CD4-positive, alpha-beta T cell (primary cell): ENCODE measurements at regions not wholly inside any gene's neighbourhood (a gene's known extent, or its start where the extent isn't known, plus 50 kb on each side); places are given as distances from the start of the nearest gene placed in this dataset.

Experiments used
- ATAC-seq: fragments of 200-7000 bp; cut with Tn5 transposase; one replicate; pipeline ENCODE4 v1.10.0; 2022; ENCODE audit warnings: mild to moderate bottlenecking; ENCODE audit not compliant: poor library complexity
- CTCF ChIA-PET: fragments of 350-600 bp; sonication (Branson Sonifier 250); formaldehyde crosslinking; loops from one replicate; lab custom pipeline; 2021; ENCODE audit warnings: antibody characterized with exemption, inconsistent platforms; lab: Charles Lee
- POLR2A ChIA-PET: fragments of 350-600 bp; sonication (Branson Sonifier 250); formaldehyde crosslinking; loops from one replicate; lab custom pipeline; 2021; ENCODE audit warnings: antibody characterized with exemption, inconsistent platforms; lab: Charles Lee
- DNase-seq, 14 experiments: peaks; one replicate each; pipeline ENCODE4 v3.0.0-alpha.2; 2013 to 2020; ENCODE audit warnings: mixed read lengths in 2 of 14
- H3K27ac ChIP-seq, 2 donors: one replicate each; pipeline versions ENCODE4 v1.5.1 to v1.7.0; 2013; ENCODE audit warnings: low read length in 2 of 2, low read depth in 1 of 2, mild to moderate bottlenecking in 1 of 2
- H3K27me3 ChIP-seq, 2 experiments: 1 replicate in 1 of 2; 2 replicates in 1 of 2; pipeline versions ENCODE4 v1.6.1 to v1.7.0; 2013; ENCODE audit warnings: low read length in 2 of 2, control low read depth in 1 of 2, mild to moderate bottlenecking in 1 of 2, moderate library complexity in 1 of 2; ENCODE audit not compliant: insufficient read depth in 2 of 2, control insufficient read depth in 1 of 2
- H3K36me3 ChIP-seq: one replicate; pipeline ENCODE4 v1.6.1; 2013; ENCODE audit warnings: low read length, control low read depth; ENCODE audit not compliant: insufficient read depth
- H3K4me1 ChIP-seq: one replicate; pipeline ENCODE4 v1.6.1; 2013; ENCODE audit warnings: low read length, control low read depth; ENCODE audit not compliant: insufficient read depth
- H3K4me3 ChIP-seq: one replicate; pipeline ENCODE4 v1.5.1; 2013; ENCODE audit warnings: mild to moderate bottlenecking, low read length, moderate library complexity
- H3K9me3 ChIP-seq, 2 experiments: 1 replicate in 1 of 2; 2 replicates in 1 of 2; pipeline versions ENCODE4 v1.6.1 to v1.7.0; 2013; ENCODE audit warnings: low read length in 2 of 2, mild to moderate bottlenecking in 2 of 2, control low read depth in 1 of 2, moderate library complexity in 1 of 2; ENCODE audit not compliant: control insufficient read depth in 1 of 2, insufficient read depth in 1 of 2
- H3K27ac Mint-ChIP-seq: one replicate; pipeline ENCODE4 v1.8.0; 2020; ENCODE audit warnings: mixed read lengths
- H3K27me3 Mint-ChIP-seq: one replicate; pipeline ENCODE4 v1.8.0; 2021; ENCODE audit warnings: mixed read lengths
- H3K36me3 Mint-ChIP-seq: one replicate; pipeline ENCODE4 v1.8.0; 2021; ENCODE audit warnings: low read depth, mixed read lengths
- H3K4me1 Mint-ChIP-seq: one replicate; pipeline ENCODE4 v1.8.0; 2021; ENCODE audit warnings: low read depth, mixed read lengths
- H3K4me3 Mint-ChIP-seq: one replicate; pipeline ENCODE4 v1.8.0; 2020; ENCODE audit warnings: mild to moderate bottlenecking, mixed read lengths
- H3K9me3 Mint-ChIP-seq: one replicate; pipeline ENCODE4 v1.8.0; 2020; ENCODE audit warnings: mixed read lengths
- intact Hi-C, 2 experiments: fragments of 100-400 bp; cut with DNase I in 1 of 2; cut with micrococcal nuclease in 1 of 2; formaldehyde crosslinking; loops; one replicate each; pipeline versions ENCODE4 v1.15.1 to v1.9.0; 2023 to 2025; cut with DNase I, micrococcal nuclease
- TF ChIP-seq, protein P1 (sequence below): fragments of 200-600 bp; IDR thresholded peaks from one replicate; pipeline ENCODE4 v1.8.0; 2022; ENCODE audit warnings: antibody characterized with exemption, mild to moderate bottlenecking

- intact Hi-C loops: no loop called here
- H3K4me1 ChIP-seq: no peaks in the 10 kb centered on the region
- Mint-ChIP-seq H3K27me3 (no peaks in the 10 kb centered on the region), H3K4me1 (no peaks in the 10 kb centered on the region), H3K4me3 (no peak overlapping the region), H3K36me3 (no peaks in the 10 kb centered on the region), H3K27ac (no peak overlapping the region), H3K9me3 (peaks cover 11% of the 10 kb centered on the region)
- H3K27me3 ChIP-seq: no peaks in the 10 kb centered on the region
- no peak for DNase-seq
- H3K9me3 ChIP-seq: no peaks in the 10 kb centered on the region
- ChIA-PET POLR2A (no interaction called here), CTCF (no interaction called here)
- TF ChIP-seq, protein P1, sequence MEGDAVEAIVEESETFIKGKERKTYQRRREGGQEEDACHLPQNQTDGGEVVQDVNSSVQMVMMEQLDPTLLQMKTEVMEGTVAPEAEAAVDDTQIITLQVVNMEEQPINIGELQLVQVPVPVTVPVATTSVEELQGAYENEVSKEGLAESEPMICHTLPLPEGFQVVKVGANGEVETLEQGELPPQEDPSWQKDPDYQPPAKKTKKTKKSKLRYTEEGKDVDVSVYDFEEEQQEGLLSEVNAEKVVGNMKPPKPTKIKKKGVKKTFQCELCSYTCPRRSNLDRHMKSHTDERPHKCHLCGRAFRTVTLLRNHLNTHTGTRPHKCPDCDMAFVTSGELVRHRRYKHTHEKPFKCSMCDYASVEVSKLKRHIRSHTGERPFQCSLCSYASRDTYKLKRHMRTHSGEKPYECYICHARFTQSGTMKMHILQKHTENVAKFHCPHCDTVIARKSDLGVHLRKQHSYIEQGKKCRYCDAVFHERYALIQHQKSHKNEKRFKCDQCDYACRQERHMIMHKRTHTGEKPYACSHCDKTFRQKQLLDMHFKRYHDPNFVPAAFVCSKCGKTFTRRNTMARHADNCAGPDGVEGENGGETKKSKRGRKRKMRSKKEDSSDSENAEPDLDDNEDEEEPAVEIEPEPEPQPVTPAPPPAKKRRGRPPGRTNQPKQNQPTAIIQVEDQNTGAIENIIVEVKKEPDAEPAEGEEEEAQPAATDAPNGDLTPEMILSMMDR: no peak
- H3K27ac ChIP-seq: no peak overlapping the region
- no peak overlapping the region for H3K4me3 ChIP-seq
- H3K36me3 ChIP-seq: no peaks in the 10 kb centered on the region
- no peak for ATAC-seq
These were observed 828.6 kb upstream of the GHITM start for GRCh38 chr10:83310688-83311087.

DNA sequence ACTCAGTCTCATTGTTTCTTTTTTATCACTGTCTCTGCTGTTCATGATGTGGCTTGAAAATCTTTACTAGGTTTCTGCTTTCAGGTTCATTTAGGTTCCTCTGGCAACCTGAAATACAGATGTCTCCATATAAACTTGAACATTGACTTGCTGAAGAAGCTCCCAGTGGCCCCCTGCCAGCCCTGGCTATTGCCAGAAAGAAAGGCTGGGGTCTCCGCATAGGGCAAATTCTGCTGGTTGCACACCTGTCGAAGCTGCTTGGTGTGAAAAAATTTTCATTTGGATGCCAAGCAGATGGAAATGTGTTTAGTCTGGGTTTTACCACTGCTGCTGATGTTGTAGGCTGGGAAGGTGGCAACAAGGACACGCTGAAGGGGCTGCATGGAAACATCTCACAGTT lies 826.7 kb upstream of the GHITM start:
- DNase-seq (no peak), ATAC-seq (no peak)
- H3K4me3 ChIP-seq: no peak overlapping the region
- H3K9me3 Mint-ChIP-seq: peaks cover 11% of the 10 kb centered on the region
- H3K36me3 ChIP-seq: no peaks in the 10 kb centered on the region
- no peaks in the 10 kb centered on the region for H3K9me3 ChIP-seq
- H3K27ac ChIP-seq: no peak overlapping the region
- H3K4me3 Mint-ChIP-seq: no peak overlapping the region
- no peaks in the 10 kb centered on the region for H3K27me3 Mint-ChIP-seq
- intact Hi-C loops: no loop called here
- H3K4me1 ChIP-seq: no peaks in the 10 kb centered on the region
- H3K4me1 Mint-ChIP-seq: no peaks in the 10 kb centered on the region
- POLR2A ChIA-PET: no interaction called here
- H3K36me3 Mint-ChIP-seq: no peaks in the 10 kb centered on the region
- no peak overlapping the region for H3K27ac Mint-ChIP-seq
- TF ChIP-seq, protein P1: no peak
- H3K27me3 ChIP-seq: no peaks in the 10 kb centered on the region
- CTCF ChIA-PET: no interaction called here

DNA sequence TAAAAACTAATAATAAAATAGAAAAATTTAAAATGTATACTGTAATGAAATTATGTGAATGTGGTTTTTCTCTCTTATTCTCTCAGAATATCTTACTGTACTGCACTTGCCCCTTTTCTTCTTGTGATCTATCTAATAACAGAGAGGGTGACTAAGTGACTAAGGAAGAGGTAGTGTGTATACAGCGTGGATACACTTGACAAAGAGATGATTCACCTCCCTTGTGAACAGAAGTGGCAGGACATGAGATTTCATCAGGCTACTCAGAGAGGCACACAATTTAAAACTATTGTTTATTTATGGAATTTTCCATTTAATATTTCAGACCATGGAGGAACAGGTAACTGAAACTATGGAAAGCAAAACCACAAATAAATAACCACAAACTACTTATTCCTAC lies 806.6 kb upstream of the GHITM start:
- DNase-seq: no peak
- no peak overlapping the region for H3K27ac ChIP-seq
- no peaks in the 10 kb centered on the region for H3K4me1 ChIP-seq
- no peaks in the 10 kb centered on the region for H3K27me3 ChIP-seq
- no peaks in the 10 kb centered on the region for H3K36me3 ChIP-seq
- no peaks in the 10 kb centered on the region for H3K27me3 Mint-ChIP-seq
- H3K27ac Mint-ChIP-seq: no peak overlapping the region
- no peak for ATAC-seq
- POLR2A ChIA-PET: no interaction called here
- H3K9me3 Mint-ChIP-seq: peaks cover 2% of the 10 kb centered on the region
- H3K4me3 ChIP-seq: no peak overlapping the region
- TF ChIP-seq, protein P1: no peak
- intact Hi-C loops: no loop called here
- H3K9me3 ChIP-seq: peaks cover 0 to 8% of the 10 kb centered on the region in 2 experiments
- H3K36me3 Mint-ChIP-seq: no peaks in the 10 kb centered on the region
- no peak overlapping the region for H3K4me3 Mint-ChIP-seq
- CTCF ChIA-PET: no interaction called here
- no peaks in the 10 kb centered on the region for H3K4me1 Mint-ChIP-seq
